IMR-90 (cell line): ENCODE measurements at regions not wholly inside any gene's neighbourhood (a gene's known extent, or its start where the extent isn't known, plus 50 kb on each side); places are given as distances from the start of the nearest gene placed in this dataset.

Experiments
- ATAC-seq: fragments of 200-7000 bp; cut with Tn5 transposase; 2 replicates; pipeline ENCODE4 v1.9.1; 2020; ENCODE audit warnings: low read depth, mild to moderate bottlenecking, moderate library complexity
- BruUV-seq: library from RNA; stranded (reverse); fragments of 400-500 nt; replicated peaks from 2 replicates; lab custom pipeline; 2021; lab: Mats Ljungman, UMichigan
- CTCF ChIA-PET: fragments of 300-600 bp; formaldehyde crosslinking; extraction: SDS; loops from one replicate; lab custom pipeline; 2021; ENCODE audit warnings: antibody characterized with exemption; lab: Yijun Ruan, JAX
- POLR2A ChIA-PET: fragments of 300-600 bp; sonication (Branson Sonifier 250); formaldehyde crosslinking; loops from one replicate; lab custom pipeline; 2022; ENCODE audit warnings: antibody characterized with exemption; ENCODE audit not compliant: unreplicated experiment; lab: Charles Lee
- DNase-seq: peaks from one replicate; pipeline ENCODE4 v3.0.0; 2013
- H2AFZ ChIP-seq: replicated peaks from 2 replicates; pipeline ENCODE3; 2013; ENCODE audit warnings: low read length, mild to moderate bottlenecking; ENCODE audit not compliant: poor library complexity
- H2AK5ac ChIP-seq: 2 replicates; pipeline ENCODE4 v1.6.1; 2013; ENCODE audit warnings: low read depth, low read length, inconsistent platforms
- H2AK9ac ChIP-seq: replicated peaks from 2 replicates; pipeline ENCODE3; 2013; ENCODE audit warnings: mild to moderate bottlenecking, low read depth, low read length, moderate library complexity; ENCODE audit not compliant: poor library complexity
- H2BK120ac ChIP-seq: 2 replicates; pipeline ENCODE4 v1.6.1; 2013; ENCODE audit warnings: low read depth, low read length, inconsistent platforms
- H2BK15ac ChIP-seq: 3 replicates; pipeline ENCODE4 v1.6.1; 2013; ENCODE audit warnings: low read depth, low read length, inconsistent platforms
- H2BK20ac ChIP-seq: 2 replicates; pipeline ENCODE4 v1.6.1; 2013; ENCODE audit warnings: low read depth, mild to moderate bottlenecking, inconsistent platforms, low read length, moderate library complexity
- H2BK5ac ChIP-seq: 2 replicates; pipeline ENCODE4 v1.6.1; 2013; ENCODE audit warnings: mild to moderate bottlenecking, low read depth, low read length, inconsistent platforms; ENCODE audit not compliant: poor library complexity, severe bottlenecking
- H3K14ac ChIP-seq: replicated peaks from 2 replicates; pipeline ENCODE4 v1.6.1; 2013; ENCODE audit warnings: low read depth, low read length, inconsistent platforms
- H3K18ac ChIP-seq: 2 replicates; pipeline ENCODE4 v1.6.1; 2013; ENCODE audit warnings: low read depth, low read length, control low read depth
- H3K23ac ChIP-seq: 2 replicates; pipeline ENCODE4 v1.6.1; 2013; ENCODE audit warnings: low read depth, low read length, inconsistent platforms
- H3K27ac ChIP-seq: 2 replicates; pipeline ENCODE4 v1.5.1; 2013; ENCODE audit warnings: mild to moderate bottlenecking, control low read depth, low read length; ENCODE audit not compliant: insufficient read depth
- H3K27me3 ChIP-seq: 2 replicates; pipeline ENCODE4 v1.6.1; 2013; ENCODE audit warnings: low read length; ENCODE audit not compliant: control insufficient read depth, insufficient read depth
- H3K36me3 ChIP-seq: 2 replicates; pipeline ENCODE4 v1.6.1; 2013; ENCODE audit warnings: low read length, mixed read lengths; ENCODE audit not compliant: control insufficient read depth, insufficient read depth
- H3K4ac ChIP-seq: 2 replicates; pipeline ENCODE4 v1.6.1; 2013; ENCODE audit warnings: low read depth, low read length, inconsistent platforms
- H3K4me1 ChIP-seq: 2 replicates; pipeline ENCODE4 v1.6.1; 2013; ENCODE audit warnings: low read length, mixed read lengths; ENCODE audit not compliant: control insufficient read depth, insufficient read depth
- H3K4me2 ChIP-seq: 2 replicates; pipeline ENCODE4 v1.6.1; 2013; ENCODE audit warnings: low read depth, mild to moderate bottlenecking, control low read depth, low read length, moderate library complexity
- H3K4me3 ChIP-seq: 2 replicates; pipeline ENCODE4 v1.5.1; 2013; ENCODE audit warnings: low read depth, mild to moderate bottlenecking, control low read depth, low read length, moderate library complexity; ENCODE audit not compliant: insufficient read depth
- H3K56ac ChIP-seq: 2 replicates; pipeline ENCODE4 v1.6.1; 2013; ENCODE audit warnings: low read length, inconsistent platforms; ENCODE audit not compliant: insufficient read depth; ENCODE audit errors: extremely low read depth
- H3K79me1 ChIP-seq, 2 experiments: 2 replicates each; pipeline ENCODE4 v1.6.1; 2013; ENCODE audit warnings: low read length in 2 of 2, inconsistent platforms in 1 of 2, low read depth in 1 of 2
- H3K9ac ChIP-seq: 2 replicates; pipeline ENCODE4 v1.6.1; 2013; ENCODE audit warnings: low read depth, low read length, control low read depth
- H3K9me1 ChIP-seq: 2 replicates; pipeline ENCODE4 v1.6.1; 2013; ENCODE audit warnings: low read length, inconsistent platforms; ENCODE audit not compliant: insufficient read depth
- H3K9me3 ChIP-seq: 2 replicates; pipeline ENCODE4 v1.6.1; 2013; ENCODE audit warnings: low read length; ENCODE audit not compliant: control insufficient read depth, insufficient read depth
- H4K20me1 ChIP-seq: 2 replicates; pipeline ENCODE4 v1.6.1; 2013; ENCODE audit warnings: low read length, inconsistent platforms; ENCODE audit not compliant: insufficient read depth
- H4K5ac ChIP-seq: 2 replicates; pipeline ENCODE4 v1.6.1; 2013; ENCODE audit warnings: mild to moderate bottlenecking, low read depth, low read length, control low read depth
- H4K8ac ChIP-seq, 2 experiments: 2 replicates each; pipeline ENCODE4 v1.6.1; 2013; ENCODE audit warnings: low read depth in 2 of 2, low read length in 2 of 2, control low read depth in 1 of 2, inconsistent platforms in 1 of 2
- H4K91ac ChIP-seq: 2 replicates; pipeline ENCODE4 v1.6.1; 2013; ENCODE audit warnings: low read depth, low read length, inconsistent platforms; ENCODE audit not compliant: insufficient read depth
- BHLHE40 ChIP-seq: fragments of 150-350 bp; IDR thresholded peaks from 2 replicates; pipeline ENCODE4 v1.6.1; 2016; ENCODE audit warnings: mild to moderate bottlenecking, low read depth, low read length
- CHD1 ChIP-seq: IDR thresholded peaks from 2 replicates; pipeline ENCODE4 v1.6.1; 2012; ENCODE audit warnings: low read depth, low read length, improper control_type of control experiment
- CTCF ChIP-seq: conservative IDR thresholded peaks from 2 replicates; pipeline ENCODE4 v1.5.1; 2012; ENCODE audit warnings: mild to moderate bottlenecking, low read depth, low read length, improper control_type of control experiment
- ELK1 ChIP-seq: fragments of 150-350 bp; IDR thresholded peaks from 2 replicates; pipeline ENCODE4 v1.6.1; 2016; ENCODE audit warnings: low read depth, mild to moderate bottlenecking, low read length, moderate library complexity, borderline replicate concordance
- FOS ChIP-seq: fragments of 150-350 bp; IDR thresholded peaks from 2 replicates; pipeline ENCODE4 v1.6.1; 2016; ENCODE audit warnings: low read depth, low read length
- MAFK ChIP-seq: IDR thresholded peaks from 2 replicates; pipeline ENCODE4 v1.6.1; 2012; ENCODE audit warnings: low read depth, low read length, improper control_type of control experiment
- MXI1 ChIP-seq: IDR thresholded peaks from 2 replicates; pipeline ENCODE4 v1.6.1; 2012; ENCODE audit warnings: low read depth, mild to moderate bottlenecking, low read length, moderate library complexity, borderline replicate concordance
- NFE2L2 ChIP-seq: fragments of 150-350 bp; IDR thresholded peaks from 2 replicates; pipeline ENCODE4 v1.6.1; 2016; ENCODE audit warnings: low read depth, mild to moderate bottlenecking, low read length
- POLR2A ChIP-seq: IDR thresholded peaks from 2 replicates; pipeline ENCODE4 v1.6.1; 2012; ENCODE audit warnings: mild to moderate bottlenecking, low read depth, low read length
- RAD21 ChIP-seq: IDR thresholded peaks from 2 replicates; pipeline ENCODE4 v1.6.1; 2012; ENCODE audit warnings: low read length, improper control_type of control experiment
- USF2 ChIP-seq: fragments of 150-350 bp; IDR thresholded peaks from 2 replicates; pipeline ENCODE4 v1.6.1; 2017; ENCODE audit warnings: mild to moderate bottlenecking, antibody characterized with exemption, low read length, low read depth
- WGBS, 2 experiments: methylation state at CpG; one replicate each; pipeline versions ENCODE4 v1.1.5 to v1.1.7; 2013; ENCODE audit warnings: missing lambda C conversion rate in 2 of 2; ENCODE audit not compliant: insufficient read length in 1 of 2; ENCODE audit errors: extremely low coverage in 2 of 2; 5-methylcytosine and 5-hydroxymethylcytosine counted together
- dilution Hi-C: fragments of 300-500 bp; cut with HindIII; formaldehyde crosslinking; loops from one replicate; pipeline ENCODE4 v1.14.3; 2018; ENCODE audit warnings: low sequenced_read_pairs; ENCODE audit not compliant: unreplicated experiment
- in situ Hi-C: fragments of 300-500 bp; cut with MboI; formaldehyde crosslinking; loops from 3 replicates; pipeline ENCODE4 v1.14.3; 2019; ENCODE audit warnings: low sequenced_read_pairs, inconsistent platforms, mixed read lengths
- intact Hi-C: fragments of 100-400 bp; cut with micrococcal nuclease; formaldehyde crosslinking; loops from 2 replicates; pipeline ENCODE4 v1.10.0; 2022

GRCh38 chr6:113017353-113017752, 670.2 kb downstream of the RFPL4B start:
- intact Hi-C loops, result loop anchor here (10.0 kb wide), 1 partner anchor 97 kb away; no protein-coding TSS in a partner anchor
- no CpG with 5 or more reads among the region's 2 CpGs for WGBS, 2 experiments

More at GRCh38 chr6:113017353-113017752, 670.2 kb downstream of the RFPL4B start:
- no peak for DNase-seq
- H4K8ac ChIP-seq, result no peak overlapping the region
- H2BK15ac ChIP-seq, result no peak overlapping the region
- ChIA-PET CTCF (interaction anchor here (0.7 kb wide), 1 partner anchor 852 kb away, joined by 3 read pairs; no protein-coding TSS in a partner anchor), POLR2A (no interaction called here)
- TF ChIP-seq POLR2A, result no peak
- no peak for TF ChIP-seq CTCF
- no peak for TF ChIP-seq BHLHE40
- no peak for TF ChIP-seq RAD21
- no peak for TF ChIP-seq USF2
- TF ChIP-seq NFE2L2, result no peak
- TF ChIP-seq ELK1, result no peak
- no peak for TF ChIP-seq MXI1
- TF ChIP-seq CHD1, result no peak
- TF ChIP-seq MAFK, result no peak
- no peak for TF ChIP-seq FOS
- no peaks in the 10 kb centered on the region for H3K79me1 ChIP-seq
- H2BK5ac ChIP-seq, result no peak overlapping the region
- H2AK9ac ChIP-seq, result no peak overlapping the region
- in situ Hi-C loops (no loop called here), dilution Hi-C loops (no loop called here)
- no peak overlapping the region for H3K4me3 ChIP-seq
- H2AFZ ChIP-seq, result no peak overlapping the region
- H3K9ac ChIP-seq, result no peak overlapping the region
- H3K4ac ChIP-seq, result no peak overlapping the region
- H2BK120ac ChIP-seq, result no peak overlapping the region
- H3K36me3 ChIP-seq, result no peaks in the 10 kb centered on the region
- no peaks in the 10 kb centered on the region for H3K27me3 ChIP-seq
- no TSS peak for BruUV-seq
- H3K14ac ChIP-seq, result no peak overlapping the region
- no peak overlapping the region for H3K27ac ChIP-seq
- H3K56ac ChIP-seq, result no peak overlapping the region
- peaks cover 8% of the 10 kb centered on the region for H3K4me1 ChIP-seq
- 0 out of 2 replicates have a peak, but pooled peaks cover 3% of the 10 kb centered on the region for H3K9me1 ChIP-seq
- H2AK5ac ChIP-seq, result no peak overlapping the region
- H4K5ac ChIP-seq, result no peak overlapping the region
- no peak overlapping the region for H3K18ac ChIP-seq
- H3K9me3 ChIP-seq, result no peaks in the 10 kb centered on the region
- no peak overlapping the region for H4K91ac ChIP-seq
- no peak overlapping the region for H2BK20ac ChIP-seq
- H3K4me2 ChIP-seq, result no peak overlapping the region
- no peak for ATAC-seq
- no peak overlapping the region for H3K23ac ChIP-seq
- no peaks in the 10 kb centered on the region for H4K20me1 ChIP-seq
